ENCODE measurements at regions not wholly inside any gene's neighbourhood (a gene's known extent, or its start where the extent isn't known, plus 50 kb on each side); places are given as distances from the start of the nearest gene placed in this dataset.

DNA sequence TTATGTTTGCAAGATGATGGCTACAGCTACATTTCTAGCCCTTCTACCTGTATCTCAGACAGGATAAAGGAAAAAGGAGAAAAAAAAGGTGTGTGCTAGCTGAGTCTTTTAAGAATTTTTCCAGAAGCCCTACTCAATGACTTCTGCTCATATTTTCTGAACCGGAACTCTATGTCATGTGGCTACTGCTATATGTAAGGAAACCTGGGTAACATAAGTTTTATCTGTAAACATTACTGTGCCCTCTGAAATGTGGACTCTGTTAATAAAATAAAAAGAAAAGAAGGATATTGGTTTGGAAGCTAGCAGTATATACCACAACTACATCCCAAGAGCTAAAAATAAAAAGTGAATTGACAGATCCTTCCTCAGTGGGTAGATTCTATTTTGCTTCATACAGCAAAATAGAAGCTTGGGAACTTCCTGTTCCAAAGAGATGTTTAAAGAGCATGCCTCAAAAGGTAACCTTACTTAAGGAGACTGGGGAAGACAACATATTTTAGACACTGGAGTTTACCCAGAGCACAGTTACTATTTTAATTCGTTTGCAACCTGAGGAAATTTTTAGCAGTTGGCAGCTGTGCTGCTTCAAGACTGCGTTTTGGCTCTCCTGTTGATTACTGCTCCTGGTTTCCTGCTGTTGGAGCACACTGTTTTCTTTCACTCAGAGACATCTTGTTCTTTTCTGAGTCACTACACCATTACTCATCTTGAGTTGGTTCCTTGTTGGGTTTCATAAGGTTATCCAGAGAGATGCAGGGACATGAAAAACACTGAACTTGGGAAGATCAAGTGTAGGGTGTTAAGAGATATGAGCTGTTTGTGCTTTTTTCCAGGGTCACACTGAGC is 280.7 kb downstream of the NFKBIZ start:
- Histone ChIP-seq H3K36me3 (no peaks in the 10 kb centered on the region), H3K4me1 (no peaks in the 10 kb centered on the region), H3K27me3 (no peaks in the 10 kb centered on the region), H3K4me3 (no peak overlapping the region), H3K27ac (no peak overlapping the region), H3K9me3 (replicated peaks) (peaks cover 3% of the 10 kb centered on the region; the same call in 1 of the 2 replicates)
- DNase-seq = no peak

DNA sequence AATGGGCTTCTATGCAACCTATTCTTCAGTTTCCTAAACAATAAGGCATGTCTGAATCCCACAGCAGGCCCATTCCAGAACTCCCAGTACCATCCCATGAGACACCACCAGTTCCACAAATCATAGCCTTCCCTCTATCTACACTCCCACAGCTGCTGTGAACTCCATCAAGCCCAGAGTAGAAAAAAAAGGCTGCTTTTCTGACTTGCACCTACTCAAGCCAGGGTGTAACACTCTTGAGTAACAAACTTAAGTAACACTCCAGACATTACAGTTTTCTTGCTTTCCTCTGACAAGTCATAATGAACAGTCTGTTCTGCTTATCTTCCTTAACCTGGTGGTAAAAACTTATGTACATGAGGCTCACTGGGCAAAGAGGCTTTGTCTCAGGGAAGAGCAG is 283.1 kb downstream of the NFKBIZ start:
- no peak for DNase-seq
- H3K4me1 ChIP-seq = no peaks in the 10 kb centered on the region

GRCh38 chr3:102133376-102133775 is 284.1 kb downstream of the NFKBIZ start:
- peaks cover under 1% of the 10 kb centered on the region; the same call in 1 of the 2 replicates for H3K9me3 ChIP-seq (replicated peaks)
- no peaks in the 10 kb centered on the region for H3K4me1 ChIP-seq
- no peak overlapping the region for H3K27ac ChIP-seq
- no peak for DNase-seq
- H3K27me3 ChIP-seq = no peaks in the 10 kb centered on the region
- H3K4me3 ChIP-seq = no peak overlapping the region
- no peaks in the 10 kb centered on the region for H3K36me3 ChIP-seq

More for the DNA sequence above, 283.1 kb downstream of the NFKBIZ start:
- Histone ChIP-seq H3K36me3 (no peaks in the 10 kb centered on the region), H3K4me3 (no peak overlapping the region), H3K9me3 (replicated peaks) (peaks cover 3% of the 10 kb centered on the region; the same call in 1 of the 2 replicates), H3K27me3 (no peaks in the 10 kb centered on the region), H3K27ac (no peak overlapping the region)

DNA sequence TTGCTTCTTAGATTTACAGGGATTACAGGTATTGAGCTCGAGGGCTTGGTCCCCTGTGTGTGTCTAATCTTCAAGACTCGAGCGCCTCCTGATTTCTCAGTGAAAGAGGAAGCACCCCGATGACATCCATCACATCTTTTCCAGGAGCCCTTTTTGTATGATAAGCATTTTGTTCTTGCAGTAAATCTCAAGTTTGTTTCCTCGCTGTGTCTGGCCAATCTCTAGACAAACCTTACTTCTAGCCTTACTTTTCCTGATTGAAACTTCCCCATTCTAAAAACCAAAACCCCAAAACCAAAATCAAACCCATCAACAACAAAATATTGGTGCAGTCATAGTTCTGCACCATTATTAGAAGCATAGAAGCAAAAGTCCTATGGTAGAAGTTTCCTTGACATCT is 286.0 kb downstream of the NFKBIZ start:
- Histone ChIP-seq H3K9me3 (replicated peaks) (no peaks in the 10 kb centered on the region), H3K4me3 (no peak overlapping the region), H3K4me1 (no peaks in the 10 kb centered on the region), H3K27me3 (no peaks in the 10 kb centered on the region), H3K27ac (no peak overlapping the region), H3K36me3 (no peaks in the 10 kb centered on the region)
- DNase-seq = no peak

- Histone ChIP-seq H3K4me3 (no peak overlapping the region), H3K36me3 (no peaks in the 10 kb centered on the region), H3K4me1 (peaks cover 6% of the 10 kb centered on the region; the same call in 1 of the 2 replicates), H3K27ac (no peak overlapping the region), H3K9me3 (replicated peaks) (no peaks in the 10 kb centered on the region), H3K27me3 (no peaks in the 10 kb centered on the region)
- no peak for DNase-seq
Observed at GRCh38 chr3:102136183-102136582, 286.9 kb downstream of the NFKBIZ start.

- no peaks in the 10 kb centered on the region for H3K9me3 ChIP-seq (replicated peaks)
- DNase-seq = no peak
- no peak overlapping the region for H3K27ac ChIP-seq
- peaks cover 9% of the 10 kb centered on the region; the same call in 1 of the 2 replicates for H3K4me1 ChIP-seq
- no peaks in the 10 kb centered on the region for H3K36me3 ChIP-seq
- no peaks in the 10 kb centered on the region for H3K27me3 ChIP-seq
- no peak overlapping the region for H3K4me3 ChIP-seq
Observed at GRCh38 chr3:102140116-102140515, 290.8 kb downstream of the NFKBIZ start.

GRCh38 chr3:102141096-102141927 is 292.0 kb downstream of the NFKBIZ start:
- H3K9me3 ChIP-seq (replicated peaks) = no peaks in the 10 kb centered on the region
- H3K36me3 ChIP-seq = no peaks in the 10 kb centered on the region
- peak; percentile 15 to 66 for DNase-seq
- no peaks in the 10 kb centered on the region for H3K27me3 ChIP-seq
- H3K4me3 ChIP-seq = no peak overlapping the region
- peaks cover 9% of the 10 kb centered on the region; the same call in 1 of the 2 replicates for H3K4me1 ChIP-seq
- H3K27ac ChIP-seq = no peak overlapping the region

DNA sequence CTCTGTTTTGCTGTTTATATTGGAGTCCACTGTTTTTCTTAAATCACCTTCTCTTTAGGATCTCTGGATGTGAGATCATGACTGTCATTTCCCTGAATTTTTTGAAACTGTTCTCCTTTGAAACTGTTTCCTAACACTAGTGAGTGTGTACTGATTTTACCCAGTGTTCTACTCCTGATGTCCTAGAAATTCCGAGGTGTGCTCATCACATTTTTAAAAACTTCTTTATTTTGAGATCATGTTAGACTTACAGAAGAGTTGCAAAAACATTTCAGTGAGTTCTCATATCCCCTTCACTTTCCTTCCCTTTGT is 292.6 kb downstream of the NFKBIZ start:
- Histone ChIP-seq H3K4me3 (no peak overlapping the region), H3K27me3 (no peaks in the 10 kb centered on the region), H3K36me3 (no peaks in the 10 kb centered on the region), H3K27ac (no peak overlapping the region), H3K4me1 (peaks cover 9% of the 10 kb centered on the region; the same call in 1 of the 2 replicates), H3K9me3 (replicated peaks) (no peaks in the 10 kb centered on the region)
- no peak for DNase-seq

DNA sequence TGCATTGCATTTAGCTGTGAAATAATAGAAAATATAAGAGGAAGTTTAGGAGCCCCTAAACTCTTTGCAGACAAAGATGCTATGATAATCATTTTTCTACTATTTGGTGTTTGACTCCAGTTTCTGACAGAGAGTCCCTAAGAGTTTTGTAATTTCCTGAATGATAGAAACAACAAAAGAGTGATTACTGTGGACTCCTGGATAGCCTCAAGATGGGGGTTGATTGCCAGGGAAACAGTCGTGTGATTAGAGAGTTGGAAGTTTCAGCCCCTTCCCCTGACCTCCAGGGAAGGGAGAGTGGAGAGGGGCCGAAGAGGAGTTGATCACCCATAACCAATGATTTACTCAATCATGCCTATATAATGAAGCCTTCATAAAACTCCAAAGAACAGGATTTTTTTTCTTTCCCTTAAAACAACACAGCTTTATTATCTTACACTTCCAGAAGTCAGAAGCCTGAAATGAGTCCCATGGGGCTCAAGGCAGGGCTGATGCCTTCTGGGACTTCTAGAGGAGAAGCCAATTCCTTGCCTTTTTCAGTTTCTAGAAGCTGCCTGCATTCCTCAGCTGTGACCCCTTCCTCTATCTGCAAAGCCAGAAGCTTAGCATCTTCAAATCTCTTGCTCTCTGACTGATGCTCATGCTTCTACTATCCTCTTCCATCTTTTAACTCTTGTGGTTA is 292.3 kb upstream of the ZPLD1 start:
- peaks cover 9% of the 10 kb centered on the region; the same call in 1 of the 2 replicates for H3K4me1 ChIP-seq
- H3K36me3 ChIP-seq = no peaks in the 10 kb centered on the region
- no peak overlapping the region for H3K4me3 ChIP-seq
- H3K27ac ChIP-seq = no peak overlapping the region
- DNase-seq = no peak
- no peaks in the 10 kb centered on the region for H3K9me3 ChIP-seq (replicated peaks)
- no peaks in the 10 kb centered on the region for H3K27me3 ChIP-seq

DNA sequence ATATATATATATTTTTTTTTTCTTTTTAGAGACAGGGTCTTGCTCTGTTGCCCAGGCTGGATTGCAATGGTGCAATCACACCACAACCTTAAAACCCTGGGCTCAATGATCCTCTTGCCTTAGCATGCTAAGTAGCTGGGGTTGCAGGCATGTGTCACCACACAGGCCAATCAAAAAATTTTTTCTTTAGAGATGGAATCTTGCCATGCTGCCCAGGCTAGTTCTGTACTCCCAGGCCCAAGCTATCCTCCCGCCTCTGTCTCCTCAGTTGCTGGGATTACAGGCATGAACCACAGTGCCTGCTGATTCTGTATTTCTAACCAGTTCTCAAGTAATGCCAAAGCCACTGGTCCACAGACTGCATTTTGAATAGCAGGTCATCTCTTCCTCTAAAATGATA is 291.3 kb upstream of the ZPLD1 start:
- Histone ChIP-seq H3K27me3 (no peaks in the 10 kb centered on the region), H3K4me3 (no peak overlapping the region), H3K9me3 (replicated peaks) (no peaks in the 10 kb centered on the region), H3K4me1 (peaks cover 9% of the 10 kb centered on the region; the same call in 1 of the 2 replicates), H3K27ac (no peak overlapping the region), H3K36me3 (no peaks in the 10 kb centered on the region)
- no peak for DNase-seq

GRCh38 chr3:102144063-102144462 is 290.8 kb upstream of the ZPLD1 start:
- Histone ChIP-seq H3K27me3 (no peaks in the 10 kb centered on the region), H3K27ac (no peak overlapping the region), H3K4me3 (no peak overlapping the region), H3K4me1 (peaks cover 9% of the 10 kb centered on the region; the same call in 1 of the 2 replicates), H3K36me3 (no peaks in the 10 kb centered on the region), H3K9me3 (replicated peaks) (no peaks in the 10 kb centered on the region)
- no peak for DNase-seq

DNA sequence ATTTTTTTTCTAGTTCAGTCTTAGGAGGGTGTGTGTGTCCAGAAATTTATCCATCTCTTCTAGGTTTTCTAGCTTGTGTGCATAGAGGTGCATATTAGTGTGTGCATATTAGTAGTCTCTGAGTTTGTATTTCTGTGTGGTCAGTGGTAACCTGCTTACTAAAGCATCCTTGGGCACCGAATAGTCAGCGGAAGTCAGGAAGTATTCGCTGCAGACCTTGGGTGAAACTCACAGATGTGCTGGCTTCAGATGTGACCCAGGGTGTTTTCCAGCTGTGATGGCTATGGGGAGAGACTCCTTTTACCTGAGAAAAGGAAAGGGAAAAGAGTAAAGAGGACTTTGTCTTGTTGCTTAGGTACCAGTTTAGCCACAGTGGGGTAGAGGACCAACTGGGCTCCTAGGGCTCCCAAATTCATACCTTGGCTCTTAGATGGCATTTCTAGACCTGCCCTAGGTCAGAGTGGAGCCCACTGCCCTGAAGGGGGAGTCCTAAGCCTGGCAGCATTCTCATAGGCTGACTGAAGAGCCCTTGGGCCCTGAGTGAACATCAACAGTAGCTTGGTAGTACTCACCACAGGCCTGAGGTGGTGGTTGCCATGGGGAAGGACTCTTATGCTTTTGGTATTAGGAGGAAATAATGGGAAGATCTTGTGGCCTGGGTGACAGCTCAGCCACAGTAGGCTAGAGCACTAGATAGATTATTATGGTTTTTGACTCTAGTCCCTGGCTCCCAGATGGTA is 286.0 kb upstream of the ZPLD1 start:
- H3K27me3 ChIP-seq = no peaks in the 10 kb centered on the region
- H3K9me3 ChIP-seq (replicated peaks) = peaks cover 6% of the 10 kb centered on the region
- H3K36me3 ChIP-seq = no peaks in the 10 kb centered on the region
- H3K4me1 ChIP-seq = no peaks in the 10 kb centered on the region
- H3K27ac ChIP-seq = no peak overlapping the region
- no peak overlapping the region for H3K4me3 ChIP-seq
- DNase-seq = no peak

GRCh38 chr3:102151935-102152334 is 282.9 kb upstream of the ZPLD1 start:
- H3K4me3 ChIP-seq = no peak overlapping the region

DNA sequence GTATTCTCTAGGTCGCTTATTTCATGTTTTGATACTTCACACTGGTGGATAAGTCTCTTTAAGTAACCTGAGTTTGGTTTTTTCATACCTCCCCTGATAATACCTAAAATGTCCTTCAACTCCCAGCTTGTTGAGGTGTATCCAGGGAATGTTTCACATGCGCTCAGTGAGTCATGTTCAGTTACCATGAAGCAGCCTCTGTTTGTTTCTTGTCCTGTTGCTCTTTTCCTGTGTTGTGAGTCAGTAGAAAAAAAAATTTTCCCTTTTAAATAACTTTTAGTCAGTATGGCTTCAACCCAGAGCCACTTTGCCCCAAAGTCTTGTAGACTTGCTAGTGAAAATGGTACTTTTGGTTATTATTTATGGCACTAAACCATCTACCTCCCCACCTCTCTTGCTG is 278.4 kb upstream of the ZPLD1 start:
- Histone ChIP-seq H3K4me1 (no peaks in the 10 kb centered on the region), H3K4me3 (no peak overlapping the region), H3K27me3 (no peaks in the 10 kb centered on the region), H3K9me3 (replicated peaks) (peaks cover 15% of the 10 kb centered on the region), H3K27ac (no peak overlapping the region), H3K36me3 (no peaks in the 10 kb centered on the region)
- DNase-seq = no peak

More at GRCh38 chr3:102151935-102152334, 282.9 kb upstream of the ZPLD1 start:
- Histone ChIP-seq H3K4me1 (no peaks in the 10 kb centered on the region), H3K27me3 (no peaks in the 10 kb centered on the region), H3K27ac (no peak overlapping the region), H3K9me3 (replicated peaks) (peaks cover 16% of the 10 kb centered on the region), H3K36me3 (no peaks in the 10 kb centered on the region)
- no peak for DNase-seq
